HEK293 (cell line): ENCODE measurements at regions not wholly inside any gene's neighbourhood (a gene's known extent, or its start where the extent isn't known, plus 50 kb on each side); places are given as distances from the start of the nearest gene placed in this dataset.
"Not testable (repeated sequence)": the region's sequence is repeated elsewhere in the genome, so short reads cannot be mapped to it uniquely, and the experiment has no call there.

Experiments used
- CTCF ChIA-PET: fragments of 350-600 bp; formaldehyde crosslinking; extraction: SDS; loops from one replicate; lab custom pipeline; 2021; ENCODE audit warnings: antibody characterized with exemption; lab: Yijun Ruan, JAX
- POLR2A ChIA-PET: fragments of 300-600 bp; formaldehyde crosslinking; extraction: SDS; loops from one replicate; lab custom pipeline; 2020; ENCODE audit warnings: antibody characterized with exemption, inconsistent platforms; lab: Yijun Ruan, JAX
- H3K27ac ChIP-seq: fragments of 200-500 bp; sonication (Bioruptor generic); 2 replicates; pipeline ENCODE4 v1.5.1; 2014; ENCODE audit warnings: low read depth, low read length, control low read depth, inconsistent platforms; ENCODE audit errors: extremely low read depth
- H3K36me3 ChIP-seq, 2 experiments: fragments of 200-500 bp in 1 of 2; sonication (Bioruptor generic) in 1 of 2; 1 replicate in 1 of 2; 2 replicates in 1 of 2; pipeline ENCODE4 v1.5.1; 2014 to 2017; ENCODE audit warnings: inconsistent platforms in 2 of 2, low read length in 2 of 2; ENCODE audit not compliant: control insufficient read depth in 2 of 2, insufficient read depth in 1 of 2
- H3K4me1 ChIP-seq: fragments of 200-500 bp; sonication (Bioruptor generic); 2 replicates; pipeline ENCODE4 v1.5.1; 2014; ENCODE audit warnings: mild to moderate bottlenecking, low read length, inconsistent platforms; ENCODE audit not compliant: control insufficient read depth, insufficient read depth
- H3K4me3 ChIP-seq: 2 replicates; pipeline ENCODE4 v1.5.1; 2011; ENCODE audit warnings: low read depth, mild to moderate bottlenecking, control low read depth, low read length, moderate library complexity
- H3K9me3 ChIP-seq: fragments of 200-500 bp; sonication (Bioruptor generic); 2 replicates; pipeline ENCODE4 v1.5.1; 2014; ENCODE audit warnings: low read depth, low read length, inconsistent platforms; ENCODE audit not compliant: control insufficient read depth, insufficient read depth
- CTCF ChIP-seq: fragments of 450-650 bp; formaldehyde crosslinking; IDR thresholded peaks from 2 replicates; pipeline ENCODE4 v1.5.1; 2016; ENCODE audit warnings: missing biosample characterization, missing genetic modification characterization
- OSR2 ChIP-seq: fragments of 450-650 bp; formaldehyde crosslinking; IDR thresholded peaks from 2 replicates; pipeline ENCODE4 v1.5.1; 2016; ENCODE audit warnings: missing biosample characterization, missing genetic modification characterization
- YY1 ChIP-seq: fragments of 450-650 bp; formaldehyde crosslinking; IDR thresholded peaks from 2 replicates; pipeline ENCODE4 v1.5.1; 2018; ENCODE audit warnings: missing biosample characterization, missing genetic modification characterization
- ZNF10 ChIP-seq: fragments of 450-650 bp; formaldehyde crosslinking; IDR thresholded peaks from 2 replicates; pipeline ENCODE4 v1.5.1; 2017; ENCODE audit warnings: missing biosample characterization, missing genetic modification characterization
- ZNF114 ChIP-seq: fragments of 450-650 bp; formaldehyde crosslinking; IDR thresholded peaks from 2 replicates; pipeline ENCODE4 v1.5.0; 2017; ENCODE audit warnings: missing biosample characterization, missing genetic modification characterization
- ZNF121 ChIP-seq: fragments of 450-650 bp; formaldehyde crosslinking; IDR thresholded peaks from 2 replicates; pipeline ENCODE4 v1.5.1; 2016; ENCODE audit warnings: missing biosample characterization, missing genetic modification characterization
- ZNF146 ChIP-seq: fragments of 450-650 bp; formaldehyde crosslinking; IDR thresholded peaks from 2 replicates; pipeline ENCODE4 v1.5.1; 2016; ENCODE audit warnings: missing biosample characterization, missing genetic modification characterization
- ZNF169 ChIP-seq: fragments of 450-650 bp; formaldehyde crosslinking; IDR thresholded peaks from 2 replicates; pipeline ENCODE4 v1.5.1; 2016; ENCODE audit warnings: missing biosample characterization, missing genetic modification characterization
- ZNF221 ChIP-seq: fragments of 450-650 bp; formaldehyde crosslinking; IDR thresholded peaks from 2 replicates; pipeline ENCODE4 v1.5.1; 2017; ENCODE audit warnings: missing biosample characterization, missing genetic modification characterization, borderline replicate concordance
- ZNF302 ChIP-seq: fragments of 450-650 bp; formaldehyde crosslinking; IDR thresholded peaks from 2 replicates; pipeline ENCODE4 v1.5.1; 2016; ENCODE audit warnings: missing biosample characterization, missing genetic modification characterization, low read depth
- ZNF37A ChIP-seq: fragments of 450-650 bp; IDR thresholded peaks from 2 replicates; pipeline ENCODE4 v1.5.1; 2018; ENCODE audit warnings: missing biosample characterization, missing genetic modification characterization
- ZNF514 ChIP-seq: fragments of 450-650 bp; formaldehyde crosslinking; IDR thresholded peaks from 2 replicates; pipeline ENCODE4 v1.5.1; 2016; ENCODE audit warnings: missing biosample characterization, missing genetic modification characterization
- ZNF747 ChIP-seq: fragments of 450-650 bp; formaldehyde crosslinking; IDR thresholded peaks from 2 replicates; pipeline ENCODE4 v1.5.1; 2016; ENCODE audit warnings: missing biosample characterization, missing genetic modification characterization
- ZNF830 ChIP-seq: fragments of 450-650 bp; IDR thresholded peaks from 2 replicates; pipeline ENCODE4 v1.5.0; 2018; ENCODE audit warnings: missing biosample characterization, missing genetic modification characterization, low read depth, mild to moderate bottlenecking, moderate library complexity
- ZNF837 ChIP-seq: fragments of 450-650 bp; formaldehyde crosslinking; IDR thresholded peaks from 2 replicates; pipeline ENCODE4 v1.5.1; 2016; ENCODE audit warnings: missing biosample characterization, missing genetic modification characterization
- TF ChIP-seq, protein P1 (sequence below): fragments of 450-650 bp; formaldehyde crosslinking; IDR thresholded peaks from 2 replicates; pipeline ENCODE4 v1.5.1; 2016; ENCODE audit warnings: missing biosample characterization, missing genetic modification characterization
- TF ChIP-seq, protein P2 (sequence below): fragments of 450-650 bp; formaldehyde crosslinking; IDR thresholded peaks from 2 replicates; pipeline ENCODE4 v1.5.1; 2017; ENCODE audit warnings: missing biosample characterization, missing genetic modification characterization
- TF ChIP-seq, protein P3 (sequence below): fragments of 450-650 bp; formaldehyde crosslinking; IDR thresholded peaks from 2 replicates; pipeline ENCODE4 v1.5.0; 2017; ENCODE audit warnings: missing biosample characterization, missing genetic modification characterization, borderline replicate concordance

- ChIA-PET POLR2A (no interaction called here), CTCF (interaction anchor here (0.7 kb wide), 1 partner anchor 11 kb away, joined by 3 read pairs; no protein-coding TSS in a partner anchor)
- TF ChIP-seq, protein P1, sequence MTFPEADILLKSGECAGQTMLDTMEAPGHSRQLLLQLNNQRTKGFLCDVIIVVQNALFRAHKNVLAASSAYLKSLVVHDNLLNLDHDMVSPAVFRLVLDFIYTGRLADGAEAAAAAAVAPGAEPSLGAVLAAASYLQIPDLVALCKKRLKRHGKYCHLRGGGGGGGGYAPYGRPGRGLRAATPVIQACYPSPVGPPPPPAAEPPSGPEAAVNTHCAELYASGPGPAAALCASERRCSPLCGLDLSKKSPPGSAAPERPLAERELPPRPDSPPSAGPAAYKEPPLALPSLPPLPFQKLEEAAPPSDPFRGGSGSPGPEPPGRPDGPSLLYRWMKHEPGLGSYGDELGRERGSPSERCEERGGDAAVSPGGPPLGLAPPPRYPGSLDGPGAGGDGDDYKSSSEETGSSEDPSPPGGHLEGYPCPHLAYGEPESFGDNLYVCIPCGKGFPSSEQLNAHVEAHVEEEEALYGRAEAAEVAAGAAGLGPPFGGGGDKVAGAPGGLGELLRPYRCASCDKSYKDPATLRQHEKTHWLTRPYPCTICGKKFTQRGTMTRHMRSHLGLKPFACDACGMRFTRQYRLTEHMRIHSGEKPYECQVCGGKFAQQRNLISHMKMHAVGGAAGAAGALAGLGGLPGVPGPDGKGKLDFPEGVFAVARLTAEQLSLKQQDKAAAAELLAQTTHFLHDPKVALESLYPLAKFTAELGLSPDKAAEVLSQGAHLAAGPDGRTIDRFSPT (tag by site-specific recombination), result no peak
- no peak for TF ChIP-seq ZNF830
- no peak for TF ChIP-seq ZNF221 (tag by site-specific recombination)
- TF ChIP-seq ZNF302, result no peak
- TF ChIP-seq, protein P2, sequence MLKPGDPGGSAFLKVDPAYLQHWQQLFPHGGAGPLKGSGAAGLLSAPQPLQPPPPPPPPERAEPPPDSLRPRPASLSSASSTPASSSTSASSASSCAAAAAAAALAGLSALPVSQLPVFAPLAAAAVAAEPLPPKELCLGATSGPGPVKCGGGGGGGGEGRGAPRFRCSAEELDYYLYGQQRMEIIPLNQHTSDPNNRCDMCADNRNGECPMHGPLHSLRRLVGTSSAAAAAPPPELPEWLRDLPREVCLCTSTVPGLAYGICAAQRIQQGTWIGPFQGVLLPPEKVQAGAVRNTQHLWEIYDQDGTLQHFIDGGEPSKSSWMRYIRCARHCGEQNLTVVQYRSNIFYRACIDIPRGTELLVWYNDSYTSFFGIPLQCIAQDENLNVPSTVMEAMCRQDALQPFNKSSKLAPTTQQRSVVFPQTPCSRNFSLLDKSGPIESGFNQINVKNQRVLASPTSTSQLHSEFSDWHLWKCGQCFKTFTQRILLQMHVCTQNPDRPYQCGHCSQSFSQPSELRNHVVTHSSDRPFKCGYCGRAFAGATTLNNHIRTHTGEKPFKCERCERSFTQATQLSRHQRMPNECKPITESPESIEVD (tag by site-specific recombination), result no peak
- no peaks in the 10 kb centered on the region for H3K4me1 ChIP-seq
- no peak overlapping the region for H3K27ac ChIP-seq
- H3K4me3 ChIP-seq, result no peak overlapping the region
- H3K36me3 ChIP-seq, result no peaks in the 10 kb centered on the region
- H3K9me3 ChIP-seq, result no peaks in the 10 kb centered on the region
Observed at GRCh38 chr4:126924237-126924636, 708.5 kb upstream of the INTU start.

DNA sequence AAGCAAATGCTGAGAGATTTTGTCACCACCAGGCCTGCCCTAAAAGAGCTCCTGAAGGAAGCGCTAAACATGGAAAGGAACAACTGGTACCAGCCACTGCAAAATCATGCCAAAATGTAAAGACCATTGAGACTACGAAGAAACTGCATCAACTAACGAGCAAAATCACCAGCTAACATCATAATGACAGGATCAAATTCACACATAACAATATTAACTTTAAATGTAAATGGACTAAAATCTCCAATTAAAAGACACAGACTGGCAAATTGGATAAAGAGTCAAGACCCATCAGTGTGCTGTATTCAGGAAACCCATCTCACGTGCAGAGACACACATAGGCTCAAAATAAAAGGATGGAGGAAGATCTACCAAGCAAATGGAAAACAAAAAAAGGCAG, 702.7 kb upstream of the INTU start:
- H3K27ac ChIP-seq, H3K4me3 ChIP-seq, CTCF ChIA-PET, H3K36me3 ChIP-seq, POLR2A ChIA-PET, H3K4me1 ChIP-seq, H3K9me3 ChIP-seq: not testable (repeated sequence)

DNA sequence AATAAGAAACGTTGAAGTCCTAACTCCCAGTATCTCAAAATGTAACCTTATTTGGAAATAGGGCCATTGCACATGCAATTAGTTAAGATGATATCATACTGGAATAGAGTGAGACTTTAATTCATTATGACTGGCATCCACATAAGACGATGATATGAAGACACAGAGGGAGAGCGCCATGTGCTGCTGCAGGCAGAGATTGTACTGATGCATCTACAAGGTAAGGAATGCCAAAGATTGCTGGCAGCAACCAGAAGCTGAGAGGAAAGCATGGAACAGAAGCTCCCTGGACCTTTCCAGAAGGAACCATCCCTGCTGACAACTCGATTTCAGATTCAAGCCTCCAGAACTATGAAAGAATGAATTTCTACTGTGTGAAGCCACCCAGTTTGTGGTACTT, 697.0 kb upstream of the INTU start:
- H3K27ac ChIP-seq, result no peak overlapping the region
- no peak overlapping the region for H3K4me3 ChIP-seq
- H3K36me3 ChIP-seq, result no peaks in the 10 kb centered on the region
- ChIA-PET CTCF (no interaction called here), POLR2A (no interaction called here)
- H3K4me1 ChIP-seq, result no peaks in the 10 kb centered on the region
- TF ChIP-seq, protein P1 (tag by site-specific recombination), result no peak
- TF ChIP-seq ZNF146 (tag by site-specific recombination) (no peak), ZNF169 (tag by site-specific recombination) (no peak), ZNF121 (tag by site-specific recombination) (no peak), YY1 (no peak), ZNF114 (tag by site-specific recombination) (no peak), ZNF37A (tag by site-specific recombination) (no peak), OSR2 (tag by site-specific recombination) (no peak), ZNF837 (tag by site-specific recombination) (no peak)
- no peaks in the 10 kb centered on the region for H3K9me3 ChIP-seq

DNA sequence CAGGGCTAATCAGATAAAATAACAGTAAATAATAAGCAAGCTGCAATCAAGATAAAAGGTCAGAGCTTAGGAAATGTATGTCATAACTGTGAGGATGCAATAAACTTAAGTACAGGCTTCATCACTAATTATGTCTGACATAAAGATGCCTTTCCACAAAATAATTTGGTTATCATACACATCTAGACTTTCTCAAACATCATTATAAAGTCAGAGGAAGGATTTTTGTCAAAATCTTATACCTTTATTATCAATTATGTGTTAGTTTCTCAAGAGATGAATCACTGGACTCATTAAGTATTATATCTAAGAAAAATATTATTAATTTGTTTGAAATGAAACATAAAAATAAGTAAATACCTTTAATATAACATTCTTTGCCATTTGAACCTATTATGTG, 695.4 kb upstream of the INTU start:
- no peak overlapping the region for H3K4me3 ChIP-seq
- H3K27ac ChIP-seq, result no peak overlapping the region
- ChIA-PET POLR2A (no interaction called here), CTCF (no interaction called here)
- H3K4me1 ChIP-seq, result no peaks in the 10 kb centered on the region
- H3K36me3 ChIP-seq, result no peaks in the 10 kb centered on the region
- H3K9me3 ChIP-seq, result no peaks in the 10 kb centered on the region
- no peak for TF ChIP-seq ZNF747 (tag by site-specific recombination)
- TF ChIP-seq, protein P3, sequence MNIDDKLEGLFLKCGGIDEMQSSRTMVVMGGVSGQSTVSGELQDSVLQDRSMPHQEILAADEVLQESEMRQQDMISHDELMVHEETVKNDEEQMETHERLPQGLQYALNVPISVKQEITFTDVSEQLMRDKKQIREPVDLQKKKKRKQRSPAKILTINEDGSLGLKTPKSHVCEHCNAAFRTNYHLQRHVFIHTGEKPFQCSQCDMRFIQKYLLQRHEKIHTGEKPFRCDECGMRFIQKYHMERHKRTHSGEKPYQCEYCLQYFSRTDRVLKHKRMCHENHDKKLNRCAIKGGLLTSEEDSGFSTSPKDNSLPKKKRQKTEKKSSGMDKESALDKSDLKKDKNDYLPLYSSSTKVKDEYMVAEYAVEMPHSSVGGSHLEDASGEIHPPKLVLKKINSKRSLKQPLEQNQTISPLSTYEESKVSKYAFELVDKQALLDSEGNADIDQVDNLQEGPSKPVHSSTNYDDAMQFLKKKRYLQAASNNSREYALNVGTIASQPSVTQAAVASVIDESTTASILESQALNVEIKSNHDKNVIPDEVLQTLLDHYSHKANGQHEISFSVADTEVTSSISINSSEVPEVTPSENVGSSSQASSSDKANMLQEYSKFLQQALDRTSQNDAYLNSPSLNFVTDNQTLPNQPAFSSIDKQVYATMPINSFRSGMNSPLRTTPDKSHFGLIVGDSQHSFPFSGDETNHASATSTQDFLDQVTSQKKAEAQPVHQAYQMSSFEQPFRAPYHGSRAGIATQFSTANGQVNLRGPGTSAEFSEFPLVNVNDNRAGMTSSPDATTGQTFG (tag by site-specific recombination), result no peak
- no peak for TF ChIP-seq ZNF514 (tag by site-specific recombination)
- TF ChIP-seq CTCF (tag by site-specific recombination), result no peak
- TF ChIP-seq ZNF10 (tag by site-specific recombination), result no peak
